HepG2 (cell line): ENCODE measurements at regions not wholly inside any gene's neighbourhood (a gene's known extent, or its start where the extent isn't known, plus 50 kb on each side); places are given as distances from the start of the nearest gene placed in this dataset.
A peak's percentile ranks its signal among the peaks of the same experiment; 100 is the strongest.

Experiments used
- ATAC-seq: fragments of 200-7000 bp; cut with Tn5 transposase; 3 replicates; pipeline ENCODE4 v1.9.1; 2020; ENCODE audit warnings: mild to moderate bottlenecking, moderate library complexity
- BruUV-seq: library from RNA; stranded (reverse); fragments of 400-500 nt; replicated peaks from 2 replicates; lab custom pipeline; 2021; lab: Mats Ljungman, UMichigan
- CTCF ChIA-PET: fragments of 300-600 bp; formaldehyde crosslinking; extraction: SDS; loops from one replicate; lab custom pipeline; 2021; ENCODE audit warnings: low total read pairs, inconsistent platforms, low intra/inter-chr PET ratio; lab: Yijun Ruan, JAX
- POLR2A ChIA-PET: fragments of 350-600 bp; sonication (Branson Sonifier 250); formaldehyde crosslinking; loops from one replicate; lab custom pipeline; 2020; ENCODE audit warnings: antibody characterized with exemption, inconsistent platforms; lab: Yijun Ruan, JAX
- DNase-seq: peaks from one replicate; pipeline ENCODE4 v3.0.0-alpha.2; 2015; ENCODE audit warnings: low spot score
- FAIRE-seq: peaks from 3 replicates; lab custom pipeline; 2011; peaks lifted over from hg19 to GRCh38; lab: Jason Lieb, UNC
- H2AFZ ChIP-seq: one replicate; pipeline ENCODE4 v1.6.1; 2011; ENCODE audit warnings: low read length, inconsistent platforms
- H3K27ac ChIP-seq: fragments of 300-600 bp; 3 replicates; pipeline ENCODE4 v1.8.0; 2011; ENCODE audit warnings: mixed run types, mild to moderate bottlenecking, mixed read lengths, low read length, inconsistent platforms; ENCODE audit not compliant: insufficient read depth; ENCODE audit errors: extremely low read length
- H3K27me3 ChIP-seq, 2 experiments: fragments of 200-600 bp in 1 of 2; 2 replicates in 1 of 2; 3 replicates in 1 of 2; pipeline versions ENCODE4 v1.6.0 to v1.8.0; 2011; ENCODE audit warnings: low read length in 2 of 2, mild to moderate bottlenecking in 2 of 2, moderate library complexity in 2 of 2, inconsistent platforms in 1 of 2; ENCODE audit not compliant: insufficient read depth in 2 of 2, control insufficient read depth in 1 of 2
- H3K36me3 ChIP-seq, 2 experiments: fragments of 200-600 bp in 1 of 2; replicated peaks in 1 of 2; 2 replicates in 1 of 2; 3 replicates in 1 of 2; pipeline versions ENCODE4 v1.5.1 to v1.8.0; 2011; ENCODE audit warnings: low read length in 2 of 2, inconsistent platforms in 1 of 2; ENCODE audit not compliant: insufficient read depth in 2 of 2, control insufficient read depth in 1 of 2
- H3K4me1 ChIP-seq: 2 replicates; pipeline ENCODE4 v1.5.1; 2012; ENCODE audit warnings: low read length, inconsistent platforms; ENCODE audit not compliant: insufficient read depth
- H3K4me2 ChIP-seq: 2 replicates; pipeline ENCODE4 v1.6.0; 2011; ENCODE audit warnings: low read depth, low read length, inconsistent platforms
- H3K4me3 ChIP-seq, 3 experiments: fragments of 200-600 bp in 1 of 3; sonication (generic), shearing (Covaris generic) in 1 of 3; replicated peaks in 1 of 3; 2 replicates each; pipeline ENCODE4 v1.5.1; 2011 to 2016; ENCODE audit warnings: low read length in 3 of 3, inconsistent platforms in 2 of 3, low read depth in 2 of 3, mild to moderate bottlenecking in 2 of 3, control low read depth in 1 of 3, mixed read lengths in 1 of 3; ENCODE audit not compliant: insufficient read depth in 1 of 3
- H3K79me2 ChIP-seq: one replicate; pipeline ENCODE4 v1.6.1; 2011; ENCODE audit warnings: low read length, inconsistent platforms; ENCODE audit not compliant: insufficient read depth
- H3K9ac ChIP-seq: 2 replicates; pipeline ENCODE4 v1.6.0; 2011; ENCODE audit warnings: mild to moderate bottlenecking, low read depth, low read length, inconsistent platforms; ENCODE audit not compliant: insufficient read depth
- H3K9me3 ChIP-seq: 2 replicates; pipeline ENCODE4 v1.5.1; 2012; ENCODE audit warnings: mild to moderate bottlenecking, low read length
- H4K20me1 ChIP-seq: 2 replicates; pipeline ENCODE4 v1.6.0; 2011; ENCODE audit warnings: inconsistent platforms, mild to moderate bottlenecking, low read length, moderate library complexity; ENCODE audit not compliant: insufficient read depth
- ARID2 ChIP-seq: sonication (generic); formaldehyde crosslinking; IDR thresholded peaks from 2 replicates; pipeline ENCODE4 v1.8.1; 2022; ENCODE audit warnings: mild to moderate bottlenecking, missing genetic modification reagents, borderline replicate concordance
- CEBPB ChIP-seq: IDR thresholded peaks from 2 replicates; pipeline ENCODE4 v1.6.1; 2011; ENCODE audit warnings: low read depth, low read length, improper control_type of control experiment, borderline replicate concordance
- CEBPG ChIP-seq: IDR thresholded peaks from 2 replicates; pipeline ENCODE4 v1.6.1; 2016
- CHCHD3 ChIP-seq: sonication (generic); formaldehyde crosslinking; IDR thresholded peaks from 2 replicates; pipeline ENCODE4 v1.8.0; 2022; ENCODE audit warnings: mild to moderate bottlenecking, missing genetic modification reagents, moderate library complexity
- DR1 ChIP-seq: sonication (generic); formaldehyde crosslinking; IDR thresholded peaks from 2 replicates; pipeline ENCODE4 v1.8.0; 2021; ENCODE audit warnings: mild to moderate bottlenecking, missing genetic modification reagents, inconsistent platforms
- EP300 ChIP-seq, 3 experiments: sonication (generic) in 1 of 3; formaldehyde crosslinking in 1 of 3; IDR thresholded peaks; 2 replicates each; pipeline versions ENCODE4 v1.5.1 to v1.6.1; 2011 to 2020; ENCODE audit warnings: low read depth in 2 of 3, low read length in 2 of 3, borderline replicate concordance in 1 of 3, improper control_type of control experiment in 1 of 3, mild to moderate bottlenecking in 1 of 3, missing genetic modification reagents in 1 of 3, moderate library complexity in 1 of 3
- FOXA3 ChIP-seq: IDR thresholded peaks from 2 replicates; pipeline ENCODE4 v1.6.1; 2016; ENCODE audit warnings: missing genetic modification reagents, missing compliant biosample characterization
- GATAD2A ChIP-seq: IDR thresholded peaks from 2 replicates; pipeline ENCODE4 v1.6.1; 2016
- NCOA2 ChIP-seq: sonication (generic); formaldehyde crosslinking; IDR thresholded peaks from 2 replicates; pipeline ENCODE4 v1.8.0; 2022; ENCODE audit warnings: inconsistent platforms
- SNAI1 ChIP-seq: sonication (generic); formaldehyde crosslinking; IDR thresholded peaks from 2 replicates; pipeline ENCODE4 v1.5.0; 2020; ENCODE audit warnings: mild to moderate bottlenecking, missing genetic modification reagents, borderline replicate concordance
- SOX13 ChIP-seq, 3 experiments: fragments of 450-650 bp in 1 of 3; sonication (generic) in 1 of 3; formaldehyde crosslinking in 1 of 3; IDR thresholded peaks in 2 of 3; conservative IDR thresholded peaks in 1 of 3; 2 replicates each; pipeline versions ENCODE4 v1.5.0 to v1.6.1; 2016 to 2020; ENCODE audit warnings: antibody characterized with exemption in 1 of 3, mild to moderate bottlenecking in 1 of 3, missing compliant biosample characterization in 1 of 3, missing genetic modification reagents in 1 of 3, moderate library complexity in 1 of 3
- SOX5 ChIP-seq: IDR thresholded peaks from 2 replicates; pipeline ENCODE4 v1.6.1; 2016; ENCODE audit warnings: borderline replicate concordance
- SOX6 ChIP-seq, 2 experiments: fragments of 450-650 bp in 1 of 2; sonication (generic) in 1 of 2; formaldehyde crosslinking in 1 of 2; IDR thresholded peaks; 2 replicates each; pipeline versions ENCODE4 v1.4.0 to v1.6.1; 2017 to 2020; ENCODE audit warnings: antibody characterized with exemption in 1 of 2, mild to moderate bottlenecking in 1 of 2, missing genetic modification reagents in 1 of 2
- ZFP90 ChIP-seq: sonication (generic); formaldehyde crosslinking; IDR thresholded peaks from 2 replicates; pipeline ENCODE4 v1.8.0; 2022; ENCODE audit warnings: missing genetic modification reagents, mild to moderate bottlenecking, inconsistent platforms, borderline replicate concordance
- WGBS: methylation state at CpG from one replicate; pipeline ENCODE4 v1.1.6; 2017; ENCODE audit warnings: low lambda C conversion rate; 5-methylcytosine and 5-hydroxymethylcytosine counted together
- in situ Hi-C: cut with HindIII; loops from 2 replicates; pipeline ENCODE4 v1.10.0; 2017; ENCODE audit warnings: low pct_unique_long_range_greater_than_20kb; ENCODE audit not compliant: extremely low pct_ligation_motif_present
- intact Hi-C: fragments of 100-400 bp; cut with micrococcal nuclease; formaldehyde crosslinking; loops from one replicate; pipeline ENCODE4 v1.10.0; 2022; ENCODE audit not compliant: unreplicated experiment
- TF ChIP-seq, protein P1 (sequence below): sonication (generic); IDR thresholded peaks from 2 replicates; pipeline ENCODE4 v1.6.1; 2016; ENCODE audit warnings: low read depth, borderline replicate concordance
- TF ChIP-seq, protein P2 (sequence below): sonication (generic); formaldehyde crosslinking; IDR thresholded peaks from 2 replicates; pipeline ENCODE4 v1.5.0; 2020; ENCODE audit warnings: mild to moderate bottlenecking, missing genetic modification reagents
- TF ChIP-seq, protein P3 (sequence below), 2 experiments: fragments of 450-650 bp in 1 of 2; sonication (generic) in 1 of 2; formaldehyde crosslinking; IDR thresholded peaks; 2 replicates each; pipeline versions ENCODE4 v1.5.0 to v1.8.0; 2020 to 2022; ENCODE audit warnings: mild to moderate bottlenecking in 1 of 2, missing genetic modification reagents in 1 of 2
- TF ChIP-seq, protein P4 (sequence below): sonication (generic); formaldehyde crosslinking; IDR thresholded peaks from 2 replicates; pipeline ENCODE4 v1.5.0; 2020; ENCODE audit warnings: mild to moderate bottlenecking, missing genetic modification reagents, moderate library complexity

DNA sequence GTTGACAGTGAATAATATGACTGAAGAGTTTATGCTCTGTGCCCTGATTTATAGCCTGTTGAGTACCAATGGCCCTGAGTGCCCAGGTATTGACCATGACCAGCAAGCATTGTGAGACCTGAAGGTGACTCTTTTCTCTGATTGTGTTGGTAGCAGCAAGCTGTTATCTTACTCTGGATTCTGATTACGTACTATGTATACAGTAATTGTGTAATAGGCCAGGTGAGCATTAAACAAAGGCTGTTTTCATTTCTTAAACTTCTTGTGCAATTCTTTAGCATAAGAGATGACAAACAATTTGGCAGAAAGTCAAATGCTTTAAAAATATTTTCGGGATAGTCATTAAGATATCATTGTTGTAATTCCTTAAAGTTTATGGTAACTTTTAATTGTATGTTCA lies 111.7 kb upstream of the PTPRK start:
- no peaks in the 10 kb centered on the region; the same call in 1 of the 2 replicates for H4K20me1 ChIP-seq
- no peak overlapping the region for H3K9ac ChIP-seq
- no peak overlapping the region for H3K4me3 ChIP-seq
- FAIRE-seq = peak; percentile 56
- DNase-seq = peak; percentile 73
- H2AFZ ChIP-seq = no peak overlapping the region
- POLR2A ChIA-PET = no interaction called here
- H3K79me2 ChIP-seq = no peaks in the 10 kb centered on the region
- BruUV-seq = no TSS peak
- H3K4me1 ChIP-seq = no peaks in the 10 kb centered on the region
- WGBS = under 1% methylated on average over 2 of the region's 2 CpGs
- in situ Hi-C loops = no loop called here
- ATAC-seq = peak; percentile 60
- intact Hi-C loops = no loop called here
- H3K27me3 ChIP-seq = no peaks in the 10 kb centered on the region
- H3K4me2 ChIP-seq = no peak overlapping the region
- CTCF ChIA-PET = no interaction called here
- no peaks in the 10 kb centered on the region for H3K36me3 ChIP-seq
- H3K27ac ChIP-seq = no peak overlapping the region
- no peaks in the 10 kb centered on the region for H3K9me3 ChIP-seq
- TF ChIP-seq, protein P1, sequence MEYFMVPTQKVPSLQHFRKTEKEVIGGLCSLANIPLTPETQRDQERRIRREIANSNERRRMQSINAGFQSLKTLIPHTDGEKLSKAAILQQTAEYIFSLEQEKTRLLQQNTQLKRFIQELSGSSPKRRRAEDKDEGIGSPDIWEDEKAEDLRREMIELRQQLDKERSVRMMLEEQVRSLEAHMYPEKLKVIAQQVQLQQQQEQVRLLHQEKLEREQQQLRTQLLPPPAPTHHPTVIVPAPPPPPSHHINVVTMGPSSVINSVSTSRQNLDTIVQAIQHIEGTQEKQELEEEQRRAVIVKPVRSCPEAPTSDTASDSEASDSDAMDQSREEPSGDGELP = peak; percentile 57
- TF ChIP-seq CHCHD3 (CRISPR knock-in tag) = no peak
- TF ChIP-seq SOX5 (CRISPR knock-in tag) = peak; percentile 58; the same call in 1 of the 2 replicates
- peak; percentile 74 for TF ChIP-seq CEBPG
- TF ChIP-seq, protein P2, sequence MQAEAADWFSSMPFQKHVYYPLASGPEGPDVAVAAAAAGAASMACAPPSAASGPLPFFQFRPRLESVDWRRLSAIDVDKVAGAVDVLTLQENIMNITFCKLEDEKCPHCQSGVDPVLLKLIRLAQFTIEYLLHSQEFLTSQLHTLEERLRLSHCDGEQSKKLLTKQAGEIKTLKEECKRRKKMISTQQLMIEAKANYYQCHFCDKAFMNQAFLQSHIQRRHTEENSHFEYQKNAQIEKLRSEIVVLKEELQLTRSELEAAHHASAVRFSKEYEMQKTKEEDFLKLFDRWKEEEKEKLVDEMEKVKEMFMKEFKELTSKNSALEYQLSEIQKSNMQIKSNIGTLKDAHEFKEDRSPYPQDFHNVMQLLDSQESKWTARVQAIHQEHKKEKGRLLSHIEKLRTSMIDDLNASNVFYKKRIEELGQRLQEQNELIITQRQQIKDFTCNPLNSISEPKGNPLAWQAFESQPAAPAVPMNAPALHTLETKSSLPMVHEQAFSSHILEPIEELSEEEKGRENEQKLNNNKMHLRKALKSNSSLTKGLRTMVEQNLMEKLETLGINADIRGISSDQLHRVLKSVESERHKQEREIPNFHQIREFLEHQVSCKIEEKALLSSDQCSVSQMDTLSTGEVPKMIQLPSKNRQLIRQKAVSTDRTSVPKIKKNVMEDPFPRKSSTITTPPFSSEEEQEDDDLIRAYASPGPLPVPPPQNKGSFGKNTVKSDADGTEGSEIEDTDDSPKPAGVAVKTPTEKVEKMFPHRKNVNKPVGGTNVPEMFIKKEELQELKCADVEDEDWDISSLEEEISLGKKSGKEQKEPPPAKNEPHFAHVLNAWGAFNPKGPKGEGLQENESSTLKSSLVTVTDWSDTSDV (CRISPR knock-in tag) = no peak
- TF ChIP-seq, protein P3, sequence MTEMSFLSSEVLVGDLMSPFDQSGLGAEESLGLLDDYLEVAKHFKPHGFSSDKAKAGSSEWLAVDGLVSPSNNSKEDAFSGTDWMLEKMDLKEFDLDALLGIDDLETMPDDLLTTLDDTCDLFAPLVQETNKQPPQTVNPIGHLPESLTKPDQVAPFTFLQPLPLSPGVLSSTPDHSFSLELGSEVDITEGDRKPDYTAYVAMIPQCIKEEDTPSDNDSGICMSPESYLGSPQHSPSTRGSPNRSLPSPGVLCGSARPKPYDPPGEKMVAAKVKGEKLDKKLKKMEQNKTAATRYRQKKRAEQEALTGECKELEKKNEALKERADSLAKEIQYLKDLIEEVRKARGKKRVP (CRISPR knock-in tag; IDR thresholded peaks at IDR 0.05) = 0 out of 4 replicates have a peak, but pooled peaks of 1 of the 2 experiments have one; percentile 33
- 0 out of 2 replicates have a peak, but pooled peaks have one; percentile 32 for TF ChIP-seq ARID2 (CRISPR knock-in tag)
- no peak for TF ChIP-seq ZFP90 (CRISPR knock-in tag)
- peak; percentile 93 for TF ChIP-seq CEBPB
- TF ChIP-seq FOXA3 (CRISPR knock-in tag) = peak; percentile 58; the same call in 1 of the 2 replicates
- TF ChIP-seq SNAI1 (CRISPR knock-in tag) = no peak
- peak in 1 of 2 experiments; percentile 33; a peak in 2 of 4 replicates for TF ChIP-seq EP300 (IDR thresholded peaks at IDR 0.05; ENCODE audit: low read depth in 2 of 2, low read length in 2 of 2)
- TF ChIP-seq EP300 (CRISPR knock-in tag; IDR thresholded peaks at IDR 0.05; ENCODE audit: borderline replicate concordance) = no peak
- TF ChIP-seq, protein P4, sequence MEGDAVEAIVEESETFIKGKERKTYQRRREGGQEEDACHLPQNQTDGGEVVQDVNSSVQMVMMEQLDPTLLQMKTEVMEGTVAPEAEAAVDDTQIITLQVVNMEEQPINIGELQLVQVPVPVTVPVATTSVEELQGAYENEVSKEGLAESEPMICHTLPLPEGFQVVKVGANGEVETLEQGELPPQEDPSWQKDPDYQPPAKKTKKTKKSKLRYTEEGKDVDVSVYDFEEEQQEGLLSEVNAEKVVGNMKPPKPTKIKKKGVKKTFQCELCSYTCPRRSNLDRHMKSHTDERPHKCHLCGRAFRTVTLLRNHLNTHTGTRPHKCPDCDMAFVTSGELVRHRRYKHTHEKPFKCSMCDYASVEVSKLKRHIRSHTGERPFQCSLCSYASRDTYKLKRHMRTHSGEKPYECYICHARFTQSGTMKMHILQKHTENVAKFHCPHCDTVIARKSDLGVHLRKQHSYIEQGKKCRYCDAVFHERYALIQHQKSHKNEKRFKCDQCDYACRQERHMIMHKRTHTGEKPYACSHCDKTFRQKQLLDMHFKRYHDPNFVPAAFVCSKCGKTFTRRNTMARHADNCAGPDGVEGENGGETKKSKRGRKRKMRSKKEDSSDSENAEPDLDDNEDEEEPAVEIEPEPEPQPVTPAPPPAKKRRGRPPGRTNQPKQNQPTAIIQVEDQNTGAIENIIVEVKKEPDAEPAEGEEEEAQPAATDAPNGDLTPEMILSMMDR (CRISPR knock-in tag) = no peak
- no peak for TF ChIP-seq DR1 (CRISPR knock-in tag)
- peak; percentile 72 for TF ChIP-seq GATAD2A
- TF ChIP-seq SOX6 (IDR thresholded peaks at IDR 0.05) = no peak
- peak; percentile 71; the same call in 1 of the 2 replicates for TF ChIP-seq SOX6 (CRISPR knock-in tag; IDR thresholded peaks at IDR 0.05)
- no peak for TF ChIP-seq SOX13 (IDR thresholded peaks at IDR 0.05)
- TF ChIP-seq SOX13 (CRISPR knock-in tag; conservative IDR thresholded peaks at IDR 0.05 in 1 of 2, IDR thresholded peaks at IDR 0.05 in 1 of 2) = peak in 1 of 2 experiments; percentile 72; a peak in 2 of 4 replicates
- 0 out of 2 replicates have a peak, but pooled peaks have one; percentile 24 for TF ChIP-seq NCOA2
